Left lung (tissue), 4 donors: ENCODE measurements at regions not wholly inside any gene's neighbourhood (a gene's known extent, or its start where the extent isn't known, plus 50 kb on each side); places are given as distances from the start of the nearest gene placed in this dataset.
"Not testable (repeated sequence)": the region's sequence is repeated elsewhere in the genome, so short reads cannot be mapped to it uniquely, and the experiment has no call there.

ENCODE experiments used
- ATAC-seq: fragments of 200-7000 bp; cut with Tn5 transposase; one replicate; pipeline ENCODE4 v1.9.1; 2020; ENCODE audit warnings: moderate library complexity
- DNase-seq, 4 donors: peaks; one replicate each; pipeline ENCODE4 v3.0.0-alpha.2; 2013 to 2020
- H3K27ac ChIP-seq, 2 donors: fragments of 200-600 bp; sonication (generic) in 1 of 2; one replicate each; pipeline versions ENCODE4 v1.5.0 to v1.8.0; 2020 to 2021
- H3K27me3 ChIP-seq, 2 donors: fragments of 200-600 bp; sonication (generic) in 1 of 2; one replicate each; pipeline versions ENCODE4 v1.5.0 to v1.8.0; 2020 to 2021
- H3K36me3 ChIP-seq, 2 donors: fragments of 200-600 bp; sonication (generic) in 1 of 2; one replicate each; pipeline versions ENCODE4 v1.5.0 to v1.8.0; 2020 to 2021
- H3K4me1 ChIP-seq, 2 donors: fragments of 200-600 bp; one replicate each; pipeline ENCODE4 v1.8.0; 2021
- H3K4me3 ChIP-seq, 2 donors: fragments of 200-600 bp; sonication (generic) in 1 of 2; one replicate each; pipeline versions ENCODE4 v1.5.0 to v1.8.0; 2020 to 2021; ENCODE audit warnings: mild to moderate bottlenecking in 1 of 2
- H3K9me3 ChIP-seq, 2 donors: fragments of 200-600 bp; sonication (generic) in 1 of 2; one replicate each; pipeline versions ENCODE4 v1.5.0 to v1.8.0; 2020 to 2021
- intact Hi-C, 2 donors: fragments of 100-400 bp; cut with DNase I; formaldehyde crosslinking; loops; one replicate each; pipeline versions ENCODE4 v1.11.2 to v1.14.2; 2022
- TF ChIP-seq, protein P1 (sequence below), 2 donors: fragments of 200-600 bp; sonication (generic) in 1 of 2; IDR thresholded peaks; one replicate each; pipeline versions ENCODE4 v1.5.0 to v1.8.0; 2021; ENCODE audit warnings: antibody characterized with exemption in 2 of 2
- donor health status: DM: no; HTN: yes; CAD: no.
- donor health status: DM: no; HTN: no; CAD: no.

DNA sequence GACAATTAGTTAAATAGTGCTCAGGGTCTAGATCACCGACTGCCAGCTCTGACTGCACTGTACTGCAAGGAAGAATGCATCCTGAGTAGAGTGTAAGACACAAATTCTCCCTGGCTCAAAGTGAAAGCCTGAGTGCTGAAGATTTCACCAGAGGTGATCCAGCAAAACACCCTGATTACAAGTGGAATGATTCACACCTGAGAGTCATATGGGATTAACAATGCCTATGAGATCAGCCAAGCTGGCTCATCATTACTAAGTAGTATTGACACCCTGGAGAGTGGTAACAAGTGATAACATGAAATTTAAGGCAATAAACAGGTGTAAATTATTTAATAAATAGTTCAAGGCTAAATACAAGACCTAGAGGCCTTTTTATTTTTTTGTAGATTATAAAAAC, 403.8 kb upstream of the PRR20A start:
- Histone ChIP-seq H3K27me3 (no peaks in the 10 kb centered on the region), H3K4me3 (no peak overlapping the region), H3K9me3 (peaks cover 0 to 16% of the 10 kb centered on the region in 2 donors), H3K4me1 (no peaks in the 10 kb centered on the region), H3K36me3 (no peaks in the 10 kb centered on the region), H3K27ac (no peak overlapping the region)
- intact Hi-C loops, result no loop called here
- DNase-seq (no peak), ATAC-seq (no peak)
- TF ChIP-seq, protein P1, sequence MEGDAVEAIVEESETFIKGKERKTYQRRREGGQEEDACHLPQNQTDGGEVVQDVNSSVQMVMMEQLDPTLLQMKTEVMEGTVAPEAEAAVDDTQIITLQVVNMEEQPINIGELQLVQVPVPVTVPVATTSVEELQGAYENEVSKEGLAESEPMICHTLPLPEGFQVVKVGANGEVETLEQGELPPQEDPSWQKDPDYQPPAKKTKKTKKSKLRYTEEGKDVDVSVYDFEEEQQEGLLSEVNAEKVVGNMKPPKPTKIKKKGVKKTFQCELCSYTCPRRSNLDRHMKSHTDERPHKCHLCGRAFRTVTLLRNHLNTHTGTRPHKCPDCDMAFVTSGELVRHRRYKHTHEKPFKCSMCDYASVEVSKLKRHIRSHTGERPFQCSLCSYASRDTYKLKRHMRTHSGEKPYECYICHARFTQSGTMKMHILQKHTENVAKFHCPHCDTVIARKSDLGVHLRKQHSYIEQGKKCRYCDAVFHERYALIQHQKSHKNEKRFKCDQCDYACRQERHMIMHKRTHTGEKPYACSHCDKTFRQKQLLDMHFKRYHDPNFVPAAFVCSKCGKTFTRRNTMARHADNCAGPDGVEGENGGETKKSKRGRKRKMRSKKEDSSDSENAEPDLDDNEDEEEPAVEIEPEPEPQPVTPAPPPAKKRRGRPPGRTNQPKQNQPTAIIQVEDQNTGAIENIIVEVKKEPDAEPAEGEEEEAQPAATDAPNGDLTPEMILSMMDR (IDR thresholded peaks at IDR 0.05), result no peak

DNA sequence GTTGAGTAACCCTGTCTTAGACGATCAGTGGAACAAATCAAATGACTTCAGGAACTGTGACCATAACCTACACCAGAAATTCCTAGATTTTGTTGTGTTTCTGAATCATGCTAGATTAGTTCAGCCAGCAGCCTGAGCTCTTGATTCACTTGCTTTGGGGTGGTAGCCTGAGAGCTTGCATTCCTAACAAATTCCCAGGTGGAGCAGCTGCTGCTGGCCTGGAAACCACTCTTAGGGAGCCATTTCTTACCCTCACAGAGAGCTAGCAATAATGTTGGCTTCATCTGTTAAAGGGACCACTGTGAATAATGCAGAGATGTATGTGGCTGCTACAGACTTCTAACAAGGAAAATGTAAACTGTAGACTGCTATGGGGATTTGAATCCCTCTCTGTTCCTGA, 388.1 kb upstream of the PRR20A start:
- Histone ChIP-seq H3K4me3 (no peak overlapping the region), H3K4me1 (no peaks in the 10 kb centered on the region), H3K27me3 (no peaks in the 10 kb centered on the region), H3K9me3 (peaks cover 0 to 4% of the 10 kb centered on the region in 2 donors), H3K36me3 (no peaks in the 10 kb centered on the region), H3K27ac (no peak overlapping the region)
- TF ChIP-seq, protein P1 (IDR thresholded peaks at IDR 0.05), result no peak
- intact Hi-C loops, result no loop called here
- no peak for ATAC-seq
- DNase-seq, result no peak

DNA sequence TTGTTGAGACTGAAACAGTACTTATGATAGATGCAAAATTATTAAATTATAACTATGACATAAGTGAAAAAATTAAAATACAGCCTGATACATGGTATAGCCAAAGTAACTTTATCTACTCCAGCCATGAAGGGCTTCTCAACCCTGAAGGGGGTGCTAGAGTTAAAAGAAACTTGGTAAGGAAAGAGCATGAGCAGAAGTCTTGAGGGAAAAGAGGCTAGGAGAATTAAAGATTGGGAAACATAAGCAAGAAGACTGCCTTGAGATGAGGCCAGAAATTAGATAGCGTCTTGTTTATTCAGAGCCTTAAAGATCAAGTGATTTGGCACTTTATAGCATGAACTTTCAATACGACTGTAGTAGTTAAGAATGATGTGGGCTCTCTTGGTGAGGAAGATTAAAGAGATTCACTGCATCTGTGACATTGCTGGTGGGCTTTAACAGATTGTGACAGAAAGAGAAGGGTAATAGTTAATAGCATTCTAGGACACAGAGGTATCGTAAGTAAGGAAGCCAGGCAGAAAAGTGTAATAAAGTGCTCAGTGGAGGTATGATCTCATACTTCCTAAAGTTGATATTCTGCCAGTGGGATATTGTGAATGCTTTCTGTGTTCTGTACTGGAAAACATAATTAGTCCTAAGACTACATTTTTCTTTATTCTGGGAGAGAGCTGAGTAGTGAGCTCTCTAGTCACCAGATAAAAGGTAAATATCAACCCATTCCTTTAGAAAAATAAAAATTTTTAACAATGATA, 385.4 kb upstream of the PRR20A start:
- H3K27me3 ChIP-seq, result no peaks in the 10 kb centered on the region
- DNase-seq, result peak in 1 of 4 donors; percentile 3
- intact Hi-C loops, result no loop called here
- no peaks in the 10 kb centered on the region for H3K9me3 ChIP-seq
- no peaks in the 10 kb centered on the region for H3K4me1 ChIP-seq
- no peaks in the 10 kb centered on the region for H3K36me3 ChIP-seq
- TF ChIP-seq, protein P1 (IDR thresholded peaks at IDR 0.05), result no peak
- no peak overlapping the region for H3K27ac ChIP-seq
- no peak for ATAC-seq
- no peak overlapping the region for H3K4me3 ChIP-seq

DNA sequence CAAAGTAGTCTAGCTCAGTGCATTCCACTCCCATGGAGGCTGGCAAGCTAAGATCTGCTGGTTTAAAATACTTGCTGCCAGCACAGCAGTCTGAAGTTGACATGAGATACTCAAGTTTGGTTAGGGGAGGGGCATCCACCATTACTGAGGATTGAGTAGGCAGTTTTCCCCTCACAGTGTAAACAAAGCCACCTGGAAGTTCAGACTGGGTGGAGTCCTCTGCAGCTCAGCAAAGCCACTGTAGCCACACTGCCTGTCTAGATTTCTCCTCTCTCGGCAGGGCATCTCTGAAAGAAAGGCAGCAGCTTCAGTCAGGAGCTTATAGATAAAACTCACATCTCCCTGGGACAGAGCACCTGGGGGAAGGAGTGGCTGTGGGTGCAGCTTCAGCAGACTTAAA, 377.4 kb upstream of the PRR20A start:
- H3K36me3 ChIP-seq, H3K4me3 ChIP-seq, intact Hi-C loops, ATAC-seq, DNase-seq, H3K4me1 ChIP-seq, H3K27ac ChIP-seq, H3K27me3 ChIP-seq: not testable (repeated sequence)
- peaks cover 0 to 33% of the 10 kb centered on the region in 2 donors for H3K9me3 ChIP-seq

DNA sequence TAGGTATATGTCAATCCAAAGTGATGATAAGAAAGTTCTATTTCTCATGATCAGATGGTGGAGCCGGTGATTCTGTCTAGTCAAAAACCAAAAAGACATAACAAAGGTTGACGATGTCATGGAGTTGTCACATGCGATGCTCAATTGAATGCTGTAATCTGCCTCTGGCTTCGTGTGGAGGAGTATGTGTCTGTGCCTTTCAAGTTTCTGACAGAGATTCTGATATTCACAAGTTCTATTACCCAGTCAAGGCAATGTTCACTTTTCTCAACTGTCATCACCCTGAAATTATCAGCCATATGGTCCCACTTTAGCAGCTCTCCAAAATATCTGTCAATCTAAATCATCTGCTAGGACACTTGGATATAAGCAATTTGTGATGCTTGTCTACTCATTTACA, 367.6 kb upstream of the PRR20A start:
- H3K36me3 ChIP-seq, result no peaks in the 10 kb centered on the region
- H3K9me3 ChIP-seq, result no peaks in the 10 kb centered on the region
- H3K4me3 ChIP-seq, result no peak overlapping the region
- H3K27me3 ChIP-seq, result no peaks in the 10 kb centered on the region
- no peak for ATAC-seq
- no peak for DNase-seq
- TF ChIP-seq, protein P1 (IDR thresholded peaks at IDR 0.05), result no peak
- intact Hi-C loops, result no loop called here
- H3K27ac ChIP-seq, result no peak overlapping the region
- no peaks in the 10 kb centered on the region for H3K4me1 ChIP-seq

DNA sequence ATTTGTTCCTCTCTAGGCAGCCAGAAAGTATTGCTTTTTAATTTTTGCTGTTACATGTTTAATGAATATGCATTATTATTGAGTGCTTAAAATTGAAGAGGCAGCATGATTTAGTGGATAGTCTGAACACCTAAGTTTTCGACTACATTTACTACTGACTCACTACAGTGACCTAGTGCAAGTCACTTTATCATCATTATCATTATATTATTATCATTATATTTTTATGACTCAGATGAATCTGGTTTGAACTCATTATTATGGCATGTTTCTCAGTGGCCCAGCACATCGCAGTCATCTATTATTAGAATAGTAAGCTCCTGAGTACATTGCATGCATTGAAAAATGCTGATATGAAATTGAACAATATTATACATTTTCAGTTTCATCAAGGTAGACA, 351.2 kb upstream of the PRR20A start:
- ATAC-seq (no peak), DNase-seq (no peak)
- H3K4me3 ChIP-seq, result no peak overlapping the region
- H3K27me3 ChIP-seq, result no peaks in the 10 kb centered on the region
- TF ChIP-seq, protein P1 (IDR thresholded peaks at IDR 0.05), result no peak
- no peak overlapping the region for H3K27ac ChIP-seq
- intact Hi-C loops, result no loop called here
- H3K9me3 ChIP-seq, result peaks cover 0 to 6% of the 10 kb centered on the region in 2 donors
- no peaks in the 10 kb centered on the region for H3K4me1 ChIP-seq
- no peaks in the 10 kb centered on the region for H3K36me3 ChIP-seq
